GM21737 (cell line): ENCODE measurements at regions not wholly inside any gene's neighbourhood (a gene's known extent, or its start where the extent isn't known, plus 50 kb on each side); places are given as distances from the start of the nearest gene placed in this dataset.
"Not testable (repeated sequence)": the region's sequence is repeated elsewhere in the genome, so short reads cannot be mapped to it uniquely, and the experiment has no call there.

Source experiments
- ATAC-seq: cut with Tn5 transposase; IDR thresholded peaks from one replicate; pipeline ENCODE4 v1.9.1; 2021; ENCODE audit warnings: mild to moderate bottlenecking, moderate library complexity; ENCODE audit not compliant: unreplicated experiment

DNA sequence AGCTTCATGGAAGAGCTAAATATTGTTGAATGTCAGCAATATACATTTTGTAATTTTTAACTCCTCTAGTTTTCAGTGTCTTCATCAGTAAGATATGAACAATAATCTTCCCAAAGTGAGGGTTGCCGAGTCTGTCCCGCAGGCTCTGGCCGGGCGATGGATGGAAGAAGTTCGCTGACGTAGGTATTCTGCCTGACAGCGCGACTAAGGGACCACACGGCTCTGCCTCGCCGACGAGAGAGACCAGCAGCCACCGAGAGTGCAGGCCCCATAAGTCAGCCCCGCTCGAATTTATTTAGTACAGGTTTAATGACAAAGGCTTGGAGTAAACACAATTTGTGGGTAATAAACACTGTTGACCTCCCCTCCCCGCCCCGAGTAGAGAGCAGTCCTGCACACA is 427.4 kb upstream of the NECTIN3 start:
- no peak for ATAC-seq

DNA sequence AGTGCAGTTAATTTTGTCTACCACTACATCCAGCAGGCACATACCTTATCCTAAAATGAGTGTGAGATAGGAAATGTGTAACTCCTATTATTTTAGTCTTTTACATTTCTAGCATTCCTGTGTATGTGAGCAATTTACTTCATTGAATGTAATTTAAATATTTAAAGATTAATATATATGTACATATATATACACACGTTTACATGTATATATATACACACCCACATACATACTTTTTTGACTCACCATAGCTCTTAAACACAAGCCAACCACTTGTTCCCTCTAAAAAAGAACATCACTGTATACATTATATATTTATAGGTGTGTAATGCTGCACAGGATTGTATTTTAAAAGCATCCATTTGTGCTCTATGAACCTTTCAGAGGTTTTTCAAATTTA is 425.6 kb upstream of the NECTIN3 start:
- no peak for ATAC-seq

DNA sequence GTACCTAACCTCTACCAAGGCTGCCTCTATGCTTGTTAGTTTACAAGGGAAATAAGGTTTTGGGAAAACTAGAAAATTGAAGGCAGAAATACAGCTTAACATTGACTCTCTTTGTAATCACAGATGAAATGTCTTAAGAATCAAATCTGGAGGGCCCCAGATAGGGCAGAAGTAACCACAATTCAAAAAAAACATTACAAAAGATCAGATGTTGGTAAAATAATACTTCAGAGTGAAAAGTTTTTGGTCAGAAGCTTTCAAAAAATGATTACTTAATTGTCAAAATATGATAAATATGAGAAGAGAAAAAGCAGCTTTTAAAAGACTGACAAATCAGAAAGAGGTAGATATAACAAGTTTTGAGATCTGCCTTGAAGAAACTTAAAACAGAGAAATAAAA is 425.1 kb upstream of the NECTIN3 start:
- no peak for ATAC-seq

DNA sequence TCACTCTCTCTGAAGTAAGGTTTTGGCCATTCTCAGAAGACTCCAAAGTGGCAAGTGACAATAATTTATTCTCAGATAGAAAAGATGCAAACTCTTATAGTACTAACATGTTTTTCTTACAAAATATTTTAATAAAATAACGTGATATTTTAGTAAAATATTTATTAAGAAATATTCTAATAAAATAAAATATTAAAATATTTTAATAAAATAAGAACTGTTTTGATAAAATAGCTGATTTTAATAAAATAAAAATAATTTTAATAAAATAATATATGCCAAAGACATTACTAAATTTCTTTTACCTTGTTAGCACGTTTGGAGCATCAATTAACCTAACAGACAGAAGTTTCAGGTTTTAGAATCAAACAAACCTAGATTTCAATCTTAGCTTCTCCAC is 424.0 kb upstream of the NECTIN3 start:
- no peak for ATAC-seq

DNA sequence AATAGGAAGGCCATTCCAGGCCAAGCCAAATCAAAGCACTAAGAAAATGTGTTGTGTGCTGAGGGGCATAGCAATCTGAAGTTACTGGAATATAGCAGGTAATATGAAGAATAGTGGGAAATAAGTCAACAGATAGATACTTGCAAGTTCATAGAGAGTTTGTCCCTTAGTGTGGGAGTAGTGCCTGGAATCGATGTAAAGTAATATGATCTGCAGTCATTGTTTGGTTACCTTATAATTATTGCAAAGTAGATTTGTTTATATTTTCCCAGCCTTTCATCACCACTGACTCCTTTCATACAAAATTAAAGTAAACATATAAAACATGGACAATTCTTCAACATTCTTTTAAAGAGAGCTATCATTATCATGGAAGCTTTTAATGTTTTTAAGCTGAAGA is 420.9 kb upstream of the NECTIN3 start:
- no peak for ATAC-seq

DNA sequence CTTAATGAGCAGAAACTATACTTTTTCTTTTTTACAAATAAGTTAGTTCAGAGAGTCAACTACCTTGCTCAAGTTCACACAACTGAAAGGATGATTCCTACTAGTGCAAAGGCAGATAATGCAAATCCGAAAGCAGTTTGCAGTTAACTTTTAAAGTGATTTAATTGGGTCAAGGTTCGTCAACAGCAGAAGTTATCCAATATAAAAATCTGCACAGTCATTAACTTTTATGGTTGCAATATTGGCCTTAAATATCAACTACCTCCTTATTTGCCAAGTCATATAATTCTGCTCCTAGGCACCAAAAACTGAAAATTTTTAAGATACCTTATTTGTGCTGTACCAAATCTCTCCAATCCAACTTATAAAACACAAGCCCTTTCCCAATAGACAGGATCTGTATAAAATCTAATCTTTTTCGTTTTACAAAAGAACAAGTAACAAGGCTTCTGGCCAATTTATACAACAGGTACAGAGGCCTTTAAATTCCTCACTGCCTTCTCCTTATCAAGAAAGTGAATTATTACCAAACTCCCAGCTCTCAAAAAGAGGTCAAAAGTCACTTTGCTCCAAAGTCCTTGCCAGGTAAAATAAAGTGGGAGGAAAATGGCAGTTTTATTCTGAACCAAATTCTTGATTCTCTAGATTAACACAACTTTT is 416.6 kb upstream of the NECTIN3 start:
- ATAC-seq = no peak

DNA sequence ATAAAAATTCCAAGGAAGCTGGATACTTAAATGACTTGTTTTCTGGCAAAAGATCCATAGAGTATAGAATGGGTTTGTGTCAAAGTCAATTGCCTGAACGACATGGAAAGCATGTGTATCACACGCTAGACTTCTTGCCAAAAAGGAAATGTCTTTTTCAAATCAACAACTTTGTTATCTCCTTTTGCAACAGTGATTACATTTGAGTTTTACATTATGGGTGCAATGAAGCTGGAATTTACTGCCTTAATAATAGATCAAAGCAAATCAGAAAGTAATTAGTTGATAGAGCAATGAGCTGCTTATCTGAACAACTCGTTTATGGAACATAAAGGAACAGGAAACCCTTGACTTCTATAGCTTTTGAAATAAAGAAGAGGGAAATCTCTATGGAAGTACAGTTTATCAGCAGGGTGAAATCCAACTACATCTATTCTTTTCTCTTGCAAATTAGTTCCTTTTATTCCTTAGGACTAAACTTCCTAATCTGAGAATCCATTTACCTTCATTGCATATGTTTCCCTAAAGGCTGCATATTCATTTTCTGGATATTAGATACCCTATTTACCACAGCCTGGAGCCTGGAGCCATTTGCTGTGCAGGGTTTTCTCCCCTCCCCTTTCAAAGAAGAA is 415.1 kb upstream of the NECTIN3 start:
- no peak for ATAC-seq

DNA sequence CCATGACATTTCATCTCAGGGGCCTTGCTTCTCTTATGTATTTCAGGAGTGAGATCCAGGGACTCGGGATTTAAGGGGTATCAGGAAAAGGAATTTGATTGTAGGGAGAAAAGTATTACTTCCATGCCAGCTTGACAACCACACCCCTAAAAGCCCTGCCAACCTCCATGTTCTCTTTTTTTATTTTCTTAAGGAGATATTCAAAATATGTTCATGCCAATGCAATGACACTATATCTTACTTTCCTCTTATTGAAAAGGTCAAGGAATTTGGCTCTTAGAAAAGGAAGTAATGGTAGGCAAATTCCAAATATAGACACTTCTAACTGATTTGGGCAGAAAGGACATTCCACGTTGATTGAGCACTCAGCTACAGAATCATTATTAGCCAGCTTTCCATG is 407.5 kb upstream of the NECTIN3 start:
- no peak for ATAC-seq

DNA sequence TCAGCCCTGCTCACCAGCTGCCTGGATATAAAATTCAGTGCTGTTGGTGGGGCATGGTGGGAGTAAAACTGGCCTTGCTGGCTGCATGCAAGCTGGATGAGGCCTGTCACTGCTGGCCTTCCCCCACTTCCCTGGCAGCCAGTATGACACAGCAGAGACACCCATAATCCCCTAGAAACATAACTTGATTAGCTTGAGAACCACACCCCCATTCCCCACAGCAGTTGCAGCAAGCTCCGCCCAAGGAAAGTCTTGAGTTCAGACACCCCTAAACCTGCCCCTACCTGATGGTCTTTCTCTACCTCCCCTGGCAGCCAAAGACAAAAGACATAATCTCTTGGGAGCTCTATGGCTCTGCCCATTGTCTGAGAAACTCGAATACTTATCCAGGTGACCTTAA is 405.1 kb upstream of the NECTIN3 start:
- no peak for ATAC-seq

DNA sequence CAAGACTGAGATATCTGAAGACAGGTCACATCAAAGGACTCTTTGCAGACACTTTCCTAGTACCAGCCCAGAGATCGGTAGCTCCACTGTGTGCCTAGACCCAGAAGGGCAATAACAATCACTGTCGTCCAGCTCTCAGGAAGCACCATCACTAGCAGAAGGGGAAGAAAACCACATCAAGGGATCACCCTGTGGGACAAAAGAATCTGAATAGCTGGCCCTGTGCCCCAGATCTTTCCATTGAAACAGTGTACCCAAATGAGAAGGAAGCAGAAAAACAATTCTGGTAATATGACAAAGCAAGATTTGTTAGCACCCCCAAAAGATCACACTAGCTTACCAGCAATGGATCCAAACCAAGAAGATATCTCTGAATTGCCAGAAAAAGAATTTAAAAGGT is 404.4 kb upstream of the NECTIN3 start:
- no peak for ATAC-seq

DNA sequence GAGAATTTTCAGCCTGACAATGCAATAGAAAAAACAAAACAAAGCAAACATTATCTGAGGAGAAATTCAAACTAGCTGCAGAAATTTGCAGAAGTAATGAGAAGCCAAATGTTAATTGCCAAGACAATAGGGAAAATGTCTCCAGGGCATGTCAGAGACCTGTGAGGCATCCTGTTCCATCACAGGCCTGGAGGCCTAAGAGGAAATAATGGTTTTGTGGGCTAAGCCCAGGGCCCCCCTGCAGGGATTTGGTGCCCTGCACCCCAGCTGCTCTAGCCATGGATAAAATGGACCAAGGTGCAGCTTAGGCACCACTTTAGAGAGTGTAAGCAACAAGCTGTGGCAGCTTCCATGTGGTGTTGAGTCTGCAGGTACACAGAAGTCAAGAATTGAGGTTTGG is 401.2 kb upstream of the NECTIN3 start:
- no peak for ATAC-seq

DNA sequence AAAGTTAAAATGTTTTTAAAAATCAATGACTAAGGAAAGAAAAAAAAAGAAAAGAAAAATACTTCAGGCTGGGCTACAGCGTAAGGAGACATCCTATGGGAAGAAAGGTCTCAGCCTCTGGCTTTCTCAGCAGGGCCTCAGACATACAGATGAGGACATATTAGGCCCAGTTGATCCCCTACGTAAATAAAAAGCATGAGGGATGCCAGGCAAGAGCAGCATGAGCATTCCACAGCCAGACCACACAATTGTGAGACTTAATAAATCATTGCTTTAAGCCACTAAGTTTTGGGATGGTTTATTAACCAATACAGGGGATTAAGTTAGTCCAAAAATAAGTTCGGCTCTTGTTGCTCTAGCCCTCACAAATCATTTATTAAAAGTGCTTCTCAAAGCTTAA is 394.1 kb upstream of the NECTIN3 start:
- ATAC-seq = no peak

DNA sequence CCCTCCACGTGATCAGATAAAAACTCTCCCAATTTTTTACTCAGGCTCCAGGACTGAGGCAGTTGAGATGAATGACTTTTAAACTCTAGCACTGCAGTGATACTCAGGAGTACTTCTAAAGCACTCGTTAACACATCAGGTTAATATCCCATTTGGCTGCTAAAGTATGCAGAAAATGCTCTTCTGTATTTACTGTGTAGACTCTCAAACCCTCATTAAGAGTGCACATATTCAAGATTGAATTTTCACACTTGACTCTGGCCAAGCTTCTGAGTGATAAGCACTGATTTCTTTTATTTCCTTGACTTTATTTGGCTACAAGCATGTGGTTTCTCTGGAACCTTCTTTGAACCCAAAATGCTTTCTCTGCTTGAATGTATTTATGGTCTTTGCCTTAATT is 392.3 kb upstream of the NECTIN3 start:
- no peak for ATAC-seq

DNA sequence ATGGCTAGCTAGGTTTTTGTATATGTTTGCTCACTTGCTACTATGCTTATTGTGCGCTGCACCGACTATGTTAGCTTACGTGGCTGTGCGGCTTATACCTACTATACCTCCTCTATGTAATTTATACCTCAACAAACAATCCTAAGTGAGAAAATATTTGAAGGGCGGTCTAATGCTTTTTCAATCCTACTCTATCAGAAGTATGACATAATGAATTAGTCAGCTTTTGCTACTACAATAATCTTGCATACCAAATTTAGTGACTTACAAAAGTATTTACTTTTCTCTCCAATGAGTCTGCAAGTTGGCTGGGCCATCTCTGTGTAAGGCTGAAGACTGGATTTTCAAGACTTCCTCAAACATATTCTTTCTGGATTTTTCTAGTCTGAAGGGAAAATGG is 391.2 kb upstream of the NECTIN3 start:
- ATAC-seq = no peak

DNA sequence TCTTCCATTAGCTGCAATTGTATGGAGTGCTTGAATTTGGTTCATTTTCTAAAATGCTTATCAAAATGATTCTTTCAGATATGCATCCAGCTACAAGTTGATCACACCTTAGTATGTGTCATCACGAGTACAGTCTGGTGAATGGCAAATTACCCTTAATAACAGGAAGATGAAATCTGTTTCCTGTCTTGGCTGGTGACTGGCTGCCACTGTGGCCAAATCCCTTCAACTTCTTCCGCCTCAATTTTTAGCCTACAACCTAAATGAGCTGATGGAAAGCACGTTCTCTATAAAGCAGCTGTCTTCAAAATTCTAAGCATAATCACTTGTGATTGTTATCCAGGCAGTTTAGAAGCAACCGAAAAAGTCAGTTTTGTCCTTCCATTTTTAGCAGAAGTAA is 387.1 kb upstream of the NECTIN3 start:
- no peak for ATAC-seq

DNA sequence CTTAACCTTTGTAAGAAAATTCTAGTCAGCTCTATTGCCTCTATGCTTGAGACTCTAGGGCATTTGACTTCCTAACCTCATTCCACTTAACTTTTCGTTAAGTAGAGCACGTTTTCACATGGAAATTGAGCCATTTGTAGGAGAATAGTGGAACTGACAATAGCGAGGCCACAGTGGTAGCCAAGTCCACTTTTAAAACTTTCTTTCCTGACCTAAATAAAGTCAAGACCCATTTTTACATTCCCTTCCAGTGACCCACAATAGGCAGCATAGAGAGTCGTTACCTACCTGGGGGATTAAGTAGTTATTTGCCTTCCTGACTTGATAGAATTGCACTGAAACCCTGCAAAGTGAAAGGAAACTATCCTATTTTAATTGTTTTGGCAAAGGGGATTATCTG is 386.0 kb upstream of the NECTIN3 start:
- no peak for ATAC-seq

DNA sequence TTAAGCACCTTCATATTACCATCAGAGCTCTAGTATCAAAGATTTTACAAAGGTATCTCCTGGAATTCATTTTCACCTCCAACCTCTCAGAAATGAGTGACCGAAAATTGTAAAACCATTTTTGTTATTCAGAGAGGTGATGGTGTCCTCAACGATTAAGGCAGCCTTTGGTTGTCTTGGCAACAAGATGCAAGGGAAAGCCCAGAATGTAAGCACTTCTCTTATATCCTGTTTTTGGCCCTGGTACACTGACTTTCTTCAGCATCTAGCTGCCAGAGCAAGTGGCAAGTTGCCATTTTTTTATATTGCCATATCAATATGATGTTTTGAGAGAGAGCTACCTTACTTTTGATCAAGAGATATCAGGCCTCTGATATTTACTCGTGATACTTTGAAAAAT is 384.9 kb upstream of the NECTIN3 start:
- ATAC-seq = no peak

DNA sequence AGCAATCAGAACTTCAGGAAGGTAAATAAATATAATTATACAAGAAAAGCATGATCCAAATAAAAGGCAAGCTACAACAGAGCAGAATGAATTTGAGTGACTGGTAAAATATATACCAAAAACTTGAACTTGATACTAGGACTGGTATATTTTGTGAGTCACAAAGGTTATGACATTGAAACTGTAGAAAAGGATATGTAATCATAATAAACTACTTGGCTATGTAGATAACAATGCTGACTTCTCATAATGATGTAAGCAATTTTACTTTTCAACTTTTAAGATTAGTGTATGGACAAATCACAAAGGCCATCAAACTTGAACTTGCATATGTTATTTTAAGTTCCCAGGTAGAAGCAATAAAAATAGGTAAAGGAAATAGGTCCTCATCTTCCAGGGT is 384.5 kb upstream of the NECTIN3 start:
- ATAC-seq = no peak

DNA sequence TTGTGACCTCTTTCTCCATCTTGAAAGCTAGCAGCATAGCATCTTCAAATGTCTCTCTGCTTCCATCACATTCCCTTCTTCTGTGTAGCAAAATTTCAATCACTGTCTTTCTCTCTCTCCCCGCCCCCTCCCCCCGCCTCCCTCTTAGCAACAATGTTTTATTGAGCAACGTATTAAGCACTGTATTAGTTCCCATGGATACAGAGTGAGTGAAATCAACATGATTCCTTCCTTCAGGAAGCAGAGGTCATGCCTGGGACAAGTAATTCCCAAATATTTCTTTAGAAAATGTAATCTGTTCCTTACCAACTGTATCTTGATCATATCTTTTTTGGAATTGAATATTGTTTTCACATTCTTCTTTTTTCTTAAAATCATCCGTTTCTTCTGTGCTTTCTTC is 373.7 kb upstream of the NECTIN3 start:
- no peak for ATAC-seq

DNA sequence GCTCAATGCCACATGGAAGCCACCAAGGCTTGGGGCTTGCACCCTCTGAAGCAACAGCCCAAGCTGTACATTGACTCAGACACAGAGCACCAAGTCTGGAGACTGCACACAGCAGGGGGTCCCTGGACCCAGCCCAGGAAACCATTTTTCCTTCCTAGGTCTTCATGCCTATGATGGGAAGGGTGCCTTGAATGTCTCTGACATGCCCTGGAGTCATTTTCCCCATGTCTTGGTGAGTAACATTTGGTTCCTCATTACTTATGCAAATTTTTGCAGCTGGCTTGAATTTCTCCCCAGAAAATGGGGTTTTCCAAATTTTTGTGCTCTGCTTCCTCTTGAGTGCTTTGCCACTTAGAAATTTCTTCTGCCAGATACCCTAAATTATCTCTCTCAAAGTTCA is 367.3 kb upstream of the NECTIN3 start:
- ATAC-seq = not testable (repeated sequence)

DNA sequence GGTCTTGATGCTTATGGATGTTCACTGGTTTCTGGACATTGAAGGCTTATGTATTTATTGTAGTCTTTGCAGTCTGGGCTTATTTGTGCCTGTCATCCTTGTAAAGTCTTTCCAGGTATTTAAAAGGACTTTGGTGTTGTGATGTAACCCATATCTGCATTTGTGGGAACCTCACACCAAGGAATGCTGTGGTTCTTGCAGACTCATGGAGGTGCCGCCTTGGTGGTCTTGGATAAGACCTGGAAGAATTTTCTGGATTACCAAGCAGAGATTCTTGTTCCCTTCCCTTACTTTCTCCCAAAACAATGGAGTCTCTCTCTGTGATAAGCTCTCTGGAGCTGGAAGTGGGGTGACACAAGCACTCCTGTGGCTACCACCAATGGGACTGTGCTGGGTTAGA is 363.5 kb upstream of the NECTIN3 start:
- ATAC-seq = no peak

DNA sequence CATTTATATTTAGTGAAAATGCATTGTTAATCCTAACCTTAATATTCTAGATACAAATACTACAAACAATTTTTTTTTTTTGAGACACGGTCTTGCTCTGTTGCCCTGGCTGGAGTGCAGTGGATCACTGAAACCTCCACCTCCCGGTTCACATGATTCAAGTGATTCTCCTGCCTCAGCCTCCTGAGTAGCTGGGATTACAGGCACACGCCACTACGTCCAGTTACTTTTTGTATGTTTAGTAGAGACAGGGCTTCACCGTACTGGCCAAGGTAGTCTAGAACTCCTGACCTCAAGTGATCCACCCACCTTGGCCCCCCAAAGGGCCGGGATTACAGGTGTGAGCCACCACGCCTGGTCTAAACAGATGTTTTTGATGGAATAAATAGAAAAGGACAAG is 361.5 kb upstream of the NECTIN3 start:
- no peak for ATAC-seq

DNA sequence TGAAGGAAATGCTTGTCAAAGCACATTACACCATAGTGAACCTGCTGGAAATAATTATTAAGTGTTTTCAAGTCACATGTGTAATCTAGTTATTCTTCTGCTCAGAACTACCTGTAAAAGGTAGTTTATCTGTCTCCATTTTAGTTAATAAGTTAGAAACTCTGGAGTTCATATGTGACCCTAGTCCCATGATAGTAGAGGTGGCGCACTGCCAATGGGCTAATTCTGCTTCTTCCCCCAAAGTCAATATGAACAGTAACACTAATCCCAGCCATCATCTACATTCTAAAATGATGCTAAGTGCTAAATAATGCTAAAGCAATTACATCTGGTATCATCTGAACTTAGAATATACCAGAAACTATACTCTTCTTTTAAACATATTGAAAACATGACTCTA is 361.0 kb upstream of the NECTIN3 start:
- ATAC-seq = no peak
